Mesenchymal stem cell (in vitro differentiated cells and primary cell): ENCODE measurements at regions not wholly inside any gene's neighbourhood (a gene's known extent, or its start where the extent isn't known, plus 50 kb on each side); places are given as distances from the start of the nearest gene placed in this dataset.
A peak's percentile ranks its signal among the peaks of the same experiment; 100 is the strongest.

Experiments used
- DNase-seq: peaks from one replicate; pipeline ENCODE4 v3.0.0-alpha.2; 2013
- H2AFZ ChIP-seq: one replicate; pipeline ENCODE4 v1.6.1; 2013; ENCODE audit warnings: low read depth, mild to moderate bottlenecking, control low read depth, inconsistent platforms, low read length, moderate library complexity
- H2AK5ac ChIP-seq: 2 replicates; pipeline ENCODE4 v1.6.1; 2013; ENCODE audit warnings: low read length, moderate library complexity, mild to moderate bottlenecking, inconsistent platforms; ENCODE audit not compliant: severe bottlenecking
- H2BK120ac ChIP-seq: one replicate; pipeline ENCODE4 v1.6.1; 2013; ENCODE audit warnings: low read depth, mild to moderate bottlenecking, inconsistent platforms, low read length, moderate library complexity
- H2BK12ac ChIP-seq, 2 experiments: one replicate each; pipeline ENCODE4 v1.6.1; 2013; ENCODE audit warnings: inconsistent platforms in 2 of 2, low read length in 2 of 2, mild to moderate bottlenecking in 2 of 2, moderate library complexity in 2 of 2, control low read depth in 1 of 2
- H2BK15ac ChIP-seq: one replicate; pipeline ENCODE4 v1.6.1; 2013; ENCODE audit warnings: mild to moderate bottlenecking, low read depth, inconsistent platforms; ENCODE audit not compliant: poor library complexity, severe bottlenecking
- H2BK5ac ChIP-seq: 2 replicates; pipeline ENCODE4 v1.6.1; 2013; ENCODE audit warnings: low read depth, mild to moderate bottlenecking, low read length, control low read depth, inconsistent platforms; ENCODE audit not compliant: poor library complexity, severe bottlenecking
- H3K14ac ChIP-seq, 2 experiments: one replicate each; pipeline ENCODE4 v1.6.1; 2013; ENCODE audit warnings: inconsistent platforms in 2 of 2, low read length in 2 of 2, control low read depth in 1 of 2, mild to moderate bottlenecking in 1 of 2, moderate library complexity in 1 of 2
- H3K18ac ChIP-seq, 2 experiments: one replicate each; pipeline ENCODE4 v1.6.1; 2013; ENCODE audit warnings: inconsistent platforms in 2 of 2, low read length in 2 of 2, control low read depth in 1 of 2, low read depth in 1 of 2, mild to moderate bottlenecking in 1 of 2
- H3K23ac ChIP-seq, 2 experiments: one replicate each; pipeline ENCODE4 v1.6.1; 2013; ENCODE audit warnings: inconsistent platforms in 2 of 2, low read length in 2 of 2, mild to moderate bottlenecking in 2 of 2, moderate library complexity in 2 of 2, control low read depth in 1 of 2
- H3K27ac ChIP-seq: 2 replicates; pipeline ENCODE4 v1.5.1; 2013; ENCODE audit warnings: mild to moderate bottlenecking, moderate library complexity, low read length, control low read depth, inconsistent platforms; ENCODE audit not compliant: poor library complexity, severe bottlenecking
- H3K27me3 ChIP-seq, 2 experiments: 2 replicates each; pipeline versions ENCODE4 v1.6.1 to v1.7.0; 2013; ENCODE audit warnings: low read length in 2 of 2, mild to moderate bottlenecking in 2 of 2, moderate library complexity in 2 of 2, control low read depth in 1 of 2, inconsistent platforms in 1 of 2; ENCODE audit not compliant: control insufficient read depth in 1 of 2, insufficient read depth in 1 of 2
- H3K36me3 ChIP-seq, 2 experiments: 2 replicates each; pipeline versions ENCODE4 v1.6.1 to v1.7.0; 2013; ENCODE audit warnings: low read length in 2 of 2, control low read depth in 1 of 2, inconsistent platforms in 1 of 2, low read depth in 1 of 2, mild to moderate bottlenecking in 1 of 2; ENCODE audit not compliant: insufficient read depth in 2 of 2, control insufficient read depth in 1 of 2
- H3K4ac ChIP-seq, 2 experiments: one replicate each; pipeline ENCODE4 v1.6.1; 2013; ENCODE audit warnings: inconsistent platforms in 2 of 2, low read length in 2 of 2, mild to moderate bottlenecking in 2 of 2, moderate library complexity in 2 of 2, control low read depth in 1 of 2, low read depth in 1 of 2
- H3K4me1 ChIP-seq: 2 replicates; pipeline ENCODE4 v1.6.1; 2013; ENCODE audit warnings: low read depth, low read length, control low read depth; ENCODE audit not compliant: control insufficient read depth, insufficient read depth
- H3K4me2 ChIP-seq: 2 replicates; pipeline ENCODE4 v1.6.1; 2013; ENCODE audit warnings: low read length, mild to moderate bottlenecking, inconsistent platforms; ENCODE audit not compliant: poor library complexity, severe bottlenecking
- H3K4me3 ChIP-seq, 2 experiments: 2 replicates each; pipeline versions ENCODE4 v1.5.1 to v1.7.0; 2013; ENCODE audit warnings: low read length in 2 of 2, mild to moderate bottlenecking in 2 of 2, control low read depth in 1 of 2, low read depth in 1 of 2; ENCODE audit not compliant: insufficient read depth in 1 of 2
- H3K79me1 ChIP-seq: replicated peaks from 2 replicates; pipeline ENCODE4 v1.6.1; 2013; ENCODE audit warnings: mild to moderate bottlenecking, control low read depth, low read length, inconsistent platforms; ENCODE audit not compliant: poor library complexity, severe bottlenecking
- H3K9ac ChIP-seq: 2 replicates; pipeline ENCODE4 v1.7.0; 2013; ENCODE audit warnings: mild to moderate bottlenecking, low read length, moderate library complexity
- H3K9me3 ChIP-seq: 2 replicates; pipeline ENCODE4 v1.7.0; 2013; ENCODE audit warnings: mild to moderate bottlenecking, low read length; ENCODE audit not compliant: control insufficient read depth
- H4K8ac ChIP-seq: one replicate; pipeline ENCODE4 v1.6.1; 2013; ENCODE audit warnings: inconsistent platforms, mild to moderate bottlenecking, low read length, moderate library complexity
- H4K91ac ChIP-seq: one replicate; pipeline ENCODE4 v1.6.1; 2013; ENCODE audit warnings: mild to moderate bottlenecking, low read length, inconsistent platforms
- WGBS: methylation state at CpG from one replicate; pipeline ENCODE4 v1.1.7; 2013; ENCODE audit warnings: mixed read lengths; 5-methylcytosine and 5-hydroxymethylcytosine counted together

DNA sequence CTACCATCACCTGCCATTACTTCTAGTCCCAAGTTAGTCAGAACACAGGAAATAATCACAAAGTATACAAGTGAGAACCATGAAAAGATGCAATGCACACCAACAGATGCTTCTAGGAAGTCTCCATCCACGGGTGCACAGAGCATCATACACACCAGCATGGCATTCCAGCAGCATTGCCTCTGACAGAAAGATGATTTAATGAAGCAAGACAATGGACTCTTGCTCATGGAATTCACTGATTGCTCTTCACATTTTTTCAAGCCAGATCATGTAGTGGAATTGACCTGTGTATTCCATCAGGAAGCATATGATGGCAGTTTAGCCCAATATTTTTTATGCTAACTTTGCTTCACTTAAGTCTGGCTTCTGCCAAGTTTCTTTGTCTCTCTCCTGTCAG lies 406.3 kb upstream of the RGS17 start:
- Histone ChIP-seq H3K4me2 (no peak overlapping the region), H2BK5ac (no peak overlapping the region)

DNA sequence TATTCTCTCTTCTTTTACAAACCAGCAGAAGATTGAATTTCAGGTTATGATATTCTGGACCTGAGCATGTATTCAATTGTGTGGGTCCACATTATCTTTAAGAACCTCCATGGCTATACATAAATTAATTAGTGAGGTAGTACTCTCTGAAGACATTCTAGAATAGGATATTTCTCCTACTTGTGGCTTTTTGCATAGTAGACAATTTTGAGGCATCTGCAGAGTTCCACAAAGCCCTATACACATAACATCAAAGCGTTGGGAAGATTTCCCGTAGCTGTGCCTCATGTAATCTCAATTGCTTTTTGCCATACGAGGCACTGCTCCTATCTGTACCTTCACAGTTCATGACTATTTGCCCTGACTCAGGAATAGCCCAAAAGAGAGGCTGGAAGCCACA lies 395.4 kb upstream of the RGS17 start:
- no peak overlapping the region for H2BK15ac ChIP-seq
- no peaks in the 10 kb centered on the region for H3K36me3 ChIP-seq
- H2AFZ ChIP-seq: no peak overlapping the region
- H3K9ac ChIP-seq: no peak overlapping the region
- peaks cover 4% of the 10 kb centered on the region for H3K9me3 ChIP-seq
- no peak overlapping the region for H3K4ac ChIP-seq
- H3K79me1 ChIP-seq: no peaks in the 10 kb centered on the region
- no peaks in the 10 kb centered on the region for H3K4me1 ChIP-seq
- no peak for DNase-seq
- H3K23ac ChIP-seq: no peak overlapping the region
- H3K4me2 ChIP-seq: no peak overlapping the region
- no peak overlapping the region for H3K4me3 ChIP-seq
- H3K27me3 ChIP-seq: no peaks in the 10 kb centered on the region
- no peak overlapping the region for H3K14ac ChIP-seq
- no peak overlapping the region for H4K8ac ChIP-seq
- H2AK5ac ChIP-seq: no peak overlapping the region
- H4K91ac ChIP-seq: no peak overlapping the region
- no peak overlapping the region for H3K27ac ChIP-seq
- H2BK120ac ChIP-seq: no peak overlapping the region
- no peak overlapping the region for H2BK12ac ChIP-seq
- 79% methylated on average over 3 of the region's 3 CpGs for WGBS
- no peak overlapping the region for H2BK5ac ChIP-seq
- H3K18ac ChIP-seq: no peak overlapping the region

More for the DNA sequence above, 406.3 kb upstream of the RGS17 start:
- Histone ChIP-seq H3K9ac (no peak overlapping the region), H3K36me3 (no peaks in the 10 kb centered on the region), H3K9me3 (no peaks in the 10 kb centered on the region), H3K79me1 (no peaks in the 10 kb centered on the region), H2AFZ (no peak overlapping the region), H3K4me1 (no peaks in the 10 kb centered on the region), H2AK5ac (no peak overlapping the region), H3K4ac (no peak overlapping the region), H2BK120ac (no peak overlapping the region), H3K18ac (no peak overlapping the region), H4K91ac (no peak overlapping the region), H3K27me3 (no peaks in the 10 kb centered on the region), H3K27ac (no peak overlapping the region), H4K8ac (no peak overlapping the region), H3K14ac (no peak overlapping the region), H2BK12ac (no peak overlapping the region), H3K23ac (no peak overlapping the region), H2BK15ac (no peak overlapping the region), H3K4me3 (no peak overlapping the region)
- 18% methylated on average over 1 of the region's 1 CpG for WGBS
- peak; percentile 6 for DNase-seq

DNA sequence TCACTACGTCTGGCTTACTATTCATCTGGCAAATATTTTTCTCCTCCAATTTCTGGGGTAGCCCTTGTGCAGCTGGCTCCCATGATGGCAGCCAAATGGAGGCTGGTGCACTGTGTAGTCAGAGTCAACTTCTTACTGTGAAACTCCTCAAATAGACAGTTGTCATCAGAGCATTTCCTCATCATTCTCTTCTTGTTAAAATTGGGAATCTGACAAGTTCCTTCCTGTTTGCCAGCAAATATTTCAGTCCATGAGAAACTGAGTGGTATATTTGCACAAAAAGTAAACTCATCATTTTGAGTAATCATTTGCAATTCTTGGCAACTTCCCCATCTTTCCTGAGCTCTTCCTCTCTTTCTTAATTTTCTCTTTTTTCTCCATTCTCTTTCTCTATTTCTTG lies 394.9 kb upstream of the RGS17 start:
- Histone ChIP-seq H3K4ac (no peak overlapping the region), H3K36me3 (no peaks in the 10 kb centered on the region), H2AFZ (no peak overlapping the region), H4K8ac (no peak overlapping the region), H3K4me3 (no peak overlapping the region), H3K9me3 (peaks cover 4% of the 10 kb centered on the region), H3K4me1 (no peaks in the 10 kb centered on the region), H3K14ac (no peak overlapping the region), H3K79me1 (no peaks in the 10 kb centered on the region), H3K27ac (no peak overlapping the region), H2BK12ac (no peak overlapping the region), H3K23ac (no peak overlapping the region), H4K91ac (no peak overlapping the region), H3K4me2 (no peak overlapping the region), H3K9ac (no peak overlapping the region), H2BK5ac (no peak overlapping the region), H3K18ac (no peak overlapping the region), H2AK5ac (no peak overlapping the region), H3K27me3 (no peaks in the 10 kb centered on the region), H2BK15ac (no peak overlapping the region), H2BK120ac (no peak overlapping the region)
- WGBS: 57% methylated on average over 1 of the region's 1 CpG
- DNase-seq: no peak

DNA sequence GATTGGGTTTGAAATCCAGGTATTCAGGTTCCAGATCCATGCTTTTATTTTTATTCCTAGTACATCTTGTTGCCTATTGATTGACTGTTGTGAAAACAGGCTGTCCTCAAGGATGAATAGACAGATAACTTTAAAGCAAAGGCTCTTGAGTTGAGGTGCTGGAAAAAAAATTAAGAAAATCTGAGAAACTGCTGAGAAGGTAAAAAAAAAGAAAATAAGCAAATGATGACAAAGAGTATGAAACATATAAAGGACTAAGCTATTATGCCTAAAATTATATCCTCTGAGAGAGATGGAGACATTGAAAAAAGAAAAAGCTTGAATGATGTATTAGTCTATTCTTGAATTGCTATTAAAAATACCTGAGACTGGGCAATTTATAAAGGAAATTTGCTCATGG lies 392.3 kb upstream of the RGS17 start:
- Histone ChIP-seq H2BK120ac (no peak overlapping the region), H2AFZ (no peak overlapping the region), H3K9me3 (no peaks in the 10 kb centered on the region), H3K27ac (no peak overlapping the region), H2BK5ac (no peak overlapping the region), H3K23ac (no peak overlapping the region), H3K4me2 (no peak overlapping the region), H3K36me3 (no peaks in the 10 kb centered on the region), H3K14ac (no peak overlapping the region), H3K4me1 (no peaks in the 10 kb centered on the region), H2BK12ac (no peak overlapping the region), H3K79me1 (no peaks in the 10 kb centered on the region), H2AK5ac (no peak overlapping the region), H3K9ac (no peak overlapping the region), H4K91ac (no peak overlapping the region), H3K4me3 (no peak overlapping the region), H4K8ac (no peak overlapping the region), H3K27me3 (no peaks in the 10 kb centered on the region), H3K4ac (no peak overlapping the region), H3K18ac (no peak overlapping the region), H2BK15ac (no peak overlapping the region)
- DNase-seq: no peak
